Right lobe of liver (tissue), 6 donors: ENCODE measurements at regions not wholly inside any gene's neighbourhood (a gene's known extent, or its start where the extent isn't known, plus 50 kb on each side); places are given as distances from the start of the nearest gene placed in this dataset.

Experiments
- ATAC-seq, 4 donors: fragments of 200-7000 bp; cut with Tn5 transposase; one replicate each; pipeline ENCODE4 v1.9.1; 2020; ENCODE audit warnings: mild to moderate bottlenecking in 4 of 4, moderate library complexity in 4 of 4
- DNase-seq, 3 donors: peaks; one replicate each; pipeline ENCODE4 v3.0.0-alpha.2; 2020
- H3K27ac ChIP-seq, 3 donors: fragments of 200-600 bp; one replicate each; pipeline ENCODE4 v1.8.0; 2022
- H3K27me3 ChIP-seq, 2 donors: fragments of 200-600 bp; one replicate each; pipeline ENCODE4 v1.8.0; 2022
- H3K36me3 ChIP-seq, 4 donors: fragments of 200-600 bp; sonication (generic) in 1 of 4; one replicate each; pipeline versions ENCODE4 v1.5.1 to v1.8.0; 2017 to 2022; ENCODE audit warnings: control low read depth in 1 of 4
- H3K4me1 ChIP-seq, 4 donors: fragments of 200-600 bp; sonication (generic) in 1 of 4; one replicate each; pipeline versions ENCODE4 v1.5.1 to v1.8.0; 2017 to 2022; ENCODE audit warnings: control low read depth in 1 of 4
- H3K4me3 ChIP-seq, 3 donors: fragments of 200-600 bp; one replicate each; pipeline ENCODE4 v1.8.0; 2022
- H3K9me3 ChIP-seq, 4 donors: fragments of 200-600 bp; sonication (generic) in 1 of 4; one replicate each; pipeline versions ENCODE4 v1.5.1 to v1.8.0; 2017 to 2022; ENCODE audit warnings: control low read depth in 1 of 4
- CTCF ChIP-seq, 4 donors: fragments of 200-600 bp in 3 of 4; fragments of 450-650 bp in 1 of 4; IDR thresholded peaks; one replicate each; pipeline versions ENCODE4 v1.5.1 to v1.8.0; 2016 to 2022; ENCODE audit warnings: antibody characterized with exemption in 4 of 4, mild to moderate bottlenecking in 2 of 4
- POLR2A ChIP-seq: fragments of 450-650 bp; IDR thresholded peaks from one replicate; pipeline ENCODE4 v1.6.1; 2017; ENCODE audit warnings: antibody characterized with exemption, mild to moderate bottlenecking
- WGBS: methylation state at CpG from one replicate; pipeline ENCODE4 v1.1.6; 2018; ENCODE audit warnings: low coverage, low lambda C conversion rate; ENCODE audit not compliant: insufficient coverage; ENCODE audit errors: missing lambda C conversion rate; 5-methylcytosine and 5-hydroxymethylcytosine counted together
- intact Hi-C, 2 donors: fragments of 100-400 bp; cut with DNase I; formaldehyde crosslinking; loops; one replicate each; pipeline versions ENCODE4 v1.11.2 to v1.14.1; 2022
- donor health status: DM: no; HTN: yes; CAD: no.
- donor health status: DM: no; HTN: no; CAD: no.
- donor health status: DM: no; HTN: no; CAD: no.
- donor health status: DM: no; HTN: yes; CAD: no.
- donor health status: DM: no; HTN: yes; CAD: no.

- no peak for TF ChIP-seq CTCF (IDR thresholded peaks at IDR 0.05)
- no peak for TF ChIP-seq POLR2A
- no peak for ATAC-seq
Measured at GRCh38 chr1:173355281-173356031, 121.7 kb upstream of the PRDX6 start.

DNA sequence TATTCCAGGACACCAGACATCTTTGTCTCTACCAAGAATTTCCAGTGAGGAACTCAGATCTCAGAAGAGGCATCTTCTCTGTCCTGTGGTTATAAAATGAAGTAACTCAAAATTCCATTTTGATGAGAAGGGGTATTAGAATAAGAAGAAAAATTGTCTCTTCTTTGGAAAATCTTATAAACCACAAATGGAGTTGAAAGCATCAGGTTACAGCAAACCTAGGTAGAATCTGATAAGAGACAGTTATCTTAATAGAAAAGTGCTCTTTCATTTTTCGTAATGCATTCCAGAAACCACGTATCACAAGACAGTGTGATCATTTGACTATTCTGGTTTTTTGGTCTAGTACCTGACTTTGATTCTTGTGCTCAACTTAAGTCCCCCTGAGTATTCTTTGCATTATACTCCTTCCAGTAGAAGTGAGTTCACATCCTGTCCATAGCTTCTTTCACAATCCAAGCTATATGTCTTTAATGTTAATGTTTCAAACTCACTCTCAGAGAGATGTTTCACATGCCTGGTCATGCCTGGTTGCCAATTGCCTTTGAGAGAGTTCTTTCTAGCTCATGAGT lies 120.9 kb upstream of the PRDX6 start:
- TF ChIP-seq POLR2A (no peak), CTCF (IDR thresholded peaks at IDR 0.05) (no peak)
- no peak overlapping the region for H3K27ac ChIP-seq
- no peak for DNase-seq

More at GRCh38 chr1:173355281-173356031, 121.7 kb upstream of the PRDX6 start:
- intact Hi-C loops = no loop called here
- H3K4me3 ChIP-seq = no peak overlapping the region
- no peaks in the 10 kb centered on the region for H3K4me1 ChIP-seq
- H3K27ac ChIP-seq = no peak overlapping the region
- H3K27me3 ChIP-seq = no peaks in the 10 kb centered on the region
- H3K9me3 ChIP-seq = no peaks in the 10 kb centered on the region
- no peak for DNase-seq
- no peaks in the 10 kb centered on the region for H3K36me3 ChIP-seq
- 77% methylated on average over 5 of the region's 5 CpGs for WGBS

GRCh38 chr1:173360487-173361063 lies 116.6 kb upstream of the PRDX6 start:
- TF ChIP-seq CTCF (IDR thresholded peaks at IDR 0.05) (no peak), POLR2A (no peak)
- no peaks in the 10 kb centered on the region for H3K27me3 ChIP-seq
- ATAC-seq = no peak

More for the DNA sequence above, 120.9 kb upstream of the PRDX6 start:
- intact Hi-C loops = no loop called here
- 76% methylated on average over 2 of the region's 2 CpGs for WGBS
- Histone ChIP-seq H3K27me3 (no peaks in the 10 kb centered on the region), H3K9me3 (no peaks in the 10 kb centered on the region), H3K4me3 (no peak overlapping the region), H3K4me1 (no peaks in the 10 kb centered on the region), H3K36me3 (no peaks in the 10 kb centered on the region)
- ATAC-seq = no peak

DNA sequence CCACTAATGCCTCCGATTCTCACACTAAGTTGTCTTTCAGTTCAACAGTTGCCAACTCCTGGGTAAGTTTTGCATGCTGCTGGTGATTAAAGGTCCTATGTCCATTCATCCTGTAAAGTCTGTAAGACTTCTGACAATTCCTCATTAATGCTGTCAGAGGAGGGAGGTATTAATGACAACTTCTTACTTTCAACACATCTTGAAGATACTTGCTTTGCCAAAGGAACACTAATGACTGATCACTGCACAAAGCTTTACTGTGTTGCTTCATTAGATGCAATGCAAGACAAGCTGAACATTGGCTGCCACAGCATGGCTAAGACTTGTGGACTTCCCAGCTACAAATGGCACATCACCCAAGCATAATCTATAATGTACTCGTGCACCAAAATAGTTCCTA lies 114.6 kb upstream of the PRDX6 start:
- no peak for TF ChIP-seq POLR2A
- TF ChIP-seq CTCF (IDR thresholded peaks at IDR 0.05) = no peak
- DNase-seq (no peak), ATAC-seq (no peak)
- no peaks in the 10 kb centered on the region for H3K36me3 ChIP-seq
- no peak overlapping the region for H3K4me3 ChIP-seq
- H3K27me3 ChIP-seq = no peaks in the 10 kb centered on the region
- 76% methylated on average over 2 of the region's 2 CpGs for WGBS
- intact Hi-C loops = no loop called here
- no peaks in the 10 kb centered on the region for H3K4me1 ChIP-seq
- no peak overlapping the region for H3K27ac ChIP-seq
- no peaks in the 10 kb centered on the region for H3K9me3 ChIP-seq

More at GRCh38 chr1:173360487-173361063, 116.6 kb upstream of the PRDX6 start:
- no peak for DNase-seq
- H3K36me3 ChIP-seq = no peaks in the 10 kb centered on the region
- no peaks in the 10 kb centered on the region for H3K4me1 ChIP-seq
- 66% methylated on average over 3 of the region's 3 CpGs for WGBS
- no peak overlapping the region for H3K27ac ChIP-seq
- H3K4me3 ChIP-seq = no peak overlapping the region
- no peaks in the 10 kb centered on the region for H3K9me3 ChIP-seq
- intact Hi-C loops = no loop called here
